ENCODE measurements at regions not wholly inside any gene's neighbourhood (a gene's known extent, or its start where the extent isn't known, plus 50 kb on each side); places are given as distances from the start of the nearest gene placed in this dataset.

GRCh38 chr1:59177756-59178155, 119.1 kb upstream of the FGGY start:
- DNase-seq (ENCODE audit: insufficient read length, low spot score, missing footprints) = no peak
- no peaks in the 10 kb centered on the region for H3K9me3 ChIP-seq (ENCODE audit: low read depth, low read length)
- no peaks in the 10 kb centered on the region for H3K36me3 ChIP-seq (ENCODE audit: insufficient read depth, low read length)
- TF ChIP-seq CTCF (IDR thresholded peaks at IDR 0.05; ENCODE audit: extremely low read depth, low read depth, low read length) = no peak
- no peak overlapping the region for H3K27ac ChIP-seq (ENCODE audit: low read depth, low read length)
- no peaks in the 10 kb centered on the region for H3K79me2 ChIP-seq (ENCODE audit: insufficient read depth, low read length)
- H3K4me3 ChIP-seq (ENCODE audit: insufficient read depth, low read length) = no peak overlapping the region
- H3K4me2 ChIP-seq (ENCODE audit: insufficient read depth, low read length) = no peak overlapping the region
- H3K27me3 ChIP-seq (ENCODE audit: insufficient read depth, low read length) = no peaks in the 10 kb centered on the region
- H2AFZ ChIP-seq (ENCODE audit: low read length) = no peak overlapping the region
- H4K20me1 ChIP-seq (ENCODE audit: insufficient read depth, low read length) = no peaks in the 10 kb centered on the region
- peaks cover 11% of the 10 kb centered on the region for H3K4me1 ChIP-seq (ENCODE audit: insufficient read depth, low read length)

GRCh38 chr1:59178339-59179187, 118.3 kb upstream of the FGGY start:
- H4K20me1 ChIP-seq (ENCODE audit: insufficient read depth, low read length) = no peaks in the 10 kb centered on the region
- H3K36me3 ChIP-seq (ENCODE audit: insufficient read depth, low read length) = no peaks in the 10 kb centered on the region
- no peak for TF ChIP-seq CTCF (IDR thresholded peaks at IDR 0.05; ENCODE audit: extremely low read depth, low read depth, low read length)
- no peaks in the 10 kb centered on the region for H3K79me2 ChIP-seq (ENCODE audit: insufficient read depth, low read length)
- peak overlapping the region; percentile 47 for H2AFZ ChIP-seq (ENCODE audit: low read length)
- H3K9me3 ChIP-seq (ENCODE audit: low read depth, low read length) = no peaks in the 10 kb centered on the region
- peak; percentile 73 for DNase-seq (ENCODE audit: insufficient read length, low spot score, missing footprints)
- no peak overlapping the region for H3K27ac ChIP-seq (ENCODE audit: low read depth, low read length)
- H3K4me2 ChIP-seq (ENCODE audit: insufficient read depth, low read length) = no peak overlapping the region
- H3K4me1 ChIP-seq (ENCODE audit: insufficient read depth, low read length) = peaks cover 8% of the 10 kb centered on the region
- no peak overlapping the region for H3K4me3 ChIP-seq (ENCODE audit: insufficient read depth, low read length)
- no peaks in the 10 kb centered on the region for H3K27me3 ChIP-seq (ENCODE audit: insufficient read depth, low read length)

GRCh38 chr1:59179673-59180072, 117.2 kb upstream of the FGGY start:
- no peak overlapping the region for H3K27ac ChIP-seq (ENCODE audit: low read depth, low read length)
- no peak overlapping the region for H3K4me3 ChIP-seq (ENCODE audit: insufficient read depth, low read length)
- no peak overlapping the region for H3K4me2 ChIP-seq (ENCODE audit: insufficient read depth, low read length)
- no peak overlapping the region for H2AFZ ChIP-seq (ENCODE audit: low read length)
- no peaks in the 10 kb centered on the region for H3K79me2 ChIP-seq (ENCODE audit: insufficient read depth, low read length)
- H3K4me1 ChIP-seq (ENCODE audit: insufficient read depth, low read length) = no peaks in the 10 kb centered on the region
- H3K36me3 ChIP-seq (ENCODE audit: insufficient read depth, low read length) = no peaks in the 10 kb centered on the region
- no peaks in the 10 kb centered on the region for H3K9me3 ChIP-seq (ENCODE audit: low read depth, low read length)
- no peaks in the 10 kb centered on the region for H4K20me1 ChIP-seq (ENCODE audit: insufficient read depth, low read length)
- no peaks in the 10 kb centered on the region for H3K27me3 ChIP-seq (ENCODE audit: insufficient read depth, low read length)
- TF ChIP-seq CTCF (IDR thresholded peaks at IDR 0.05; ENCODE audit: extremely low read depth, low read depth, low read length) = no peak
- no peak for DNase-seq (ENCODE audit: insufficient read length, low spot score, missing footprints)

GRCh38 chr1:59180735-59181134, 116.2 kb upstream of the FGGY start:
- Histone ChIP-seq H3K4me2 (ENCODE audit: insufficient read depth, low read length) (no peak overlapping the region), H3K27ac (ENCODE audit: low read depth, low read length) (no peak overlapping the region), H3K4me3 (ENCODE audit: insufficient read depth, low read length) (no peak overlapping the region), H3K4me1 (ENCODE audit: insufficient read depth, low read length) (no peaks in the 10 kb centered on the region), H3K36me3 (ENCODE audit: insufficient read depth, low read length) (no peaks in the 10 kb centered on the region), H4K20me1 (ENCODE audit: insufficient read depth, low read length) (no peaks in the 10 kb centered on the region), H3K27me3 (ENCODE audit: insufficient read depth, low read length) (no peaks in the 10 kb centered on the region), H2AFZ (ENCODE audit: low read length) (no peak overlapping the region), H3K79me2 (ENCODE audit: insufficient read depth, low read length) (no peaks in the 10 kb centered on the region), H3K9me3 (ENCODE audit: low read depth, low read length) (no peaks in the 10 kb centered on the region)
- TF ChIP-seq CTCF (IDR thresholded peaks at IDR 0.05; ENCODE audit: extremely low read depth, low read depth, low read length) = no peak
- no peak for DNase-seq (ENCODE audit: insufficient read length, low spot score, missing footprints)

Measured in osteoblast (primary cell).